HL-60 (cell line): ENCODE measurements at regions not wholly inside any gene's neighbourhood (a gene's known extent, or its start where the extent isn't known, plus 50 kb on each side); places are given as distances from the start of the nearest gene placed in this dataset.

Experiments
- DNase-seq, 2 experiments: peaks; one replicate each; pipeline ENCODE4 v3.0.0-alpha.2; 2010 to 2020; ENCODE audit warnings: low read depth in 1 of 2, low spot score in 1 of 2
- H3K27ac ChIP-seq: fragments of 250-450 bp; sonication (Bioruptor Pico); replicated peaks from 2 replicates; pipeline ENCODE4 v1.5.1; 2020; ENCODE audit warnings: mild to moderate bottlenecking, moderate library complexity
- H3K27me3 ChIP-seq: fragments of 250-450 bp; sonication (Bioruptor Pico); 2 replicates; pipeline ENCODE4 v1.5.1; 2021; ENCODE audit warnings: mild to moderate bottlenecking, moderate library complexity; ENCODE audit not compliant: insufficient read depth, poor library complexity, severe bottlenecking
- H3K4me3 ChIP-seq: replicated peaks from 2 replicates; pipeline ENCODE4 v1.5.1; 2011; ENCODE audit warnings: mild to moderate bottlenecking, control low read depth, low read length; ENCODE audit not compliant: insufficient read depth
- GABPA ChIP-seq: IDR thresholded peaks from 2 replicates; pipeline ENCODE4 v1.6.1; 2012; ENCODE audit warnings: low read depth
- POLR2AphosphoS5 ChIP-seq: IDR thresholded peaks from 2 replicates; pipeline ENCODE4 v1.6.1; 2012; ENCODE audit warnings: low read depth
- SPI1 ChIP-seq: IDR thresholded peaks from 2 replicates; pipeline ENCODE4 v1.6.1; 2012; ENCODE audit warnings: low read depth, mild to moderate bottlenecking, borderline replicate concordance
- TF ChIP-seq, protein P1 (sequence below): IDR thresholded peaks from one replicate; pipeline ENCODE4 v1.5.1; 2011; ENCODE audit warnings: low read length, control low read depth, inconsistent platforms; ENCODE audit not compliant: insufficient read depth
- TF ChIP-seq, protein P2 (sequence below): IDR thresholded peaks from 2 replicates; pipeline ENCODE4 v1.6.1; 2012; ENCODE audit warnings: low read depth; ENCODE audit not compliant: insufficient replicate concordance

DNA sequence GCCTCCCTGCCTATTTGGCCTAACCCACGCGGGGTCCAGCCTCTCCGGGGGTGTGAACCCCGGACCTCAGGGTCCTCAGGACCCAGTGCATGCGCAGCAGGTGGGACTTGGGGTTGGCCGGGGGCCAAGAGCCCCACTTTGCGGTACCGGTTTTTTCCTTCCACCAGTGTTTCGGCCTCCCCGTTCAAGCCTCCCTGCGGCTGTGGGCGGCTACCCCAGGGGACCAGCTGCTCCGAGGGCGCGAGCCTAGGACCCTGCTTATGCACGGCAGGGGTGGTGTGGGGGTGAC, 327.3 kb downstream of the ALG10 start:
- H3K4me3 ChIP-seq: no peak overlapping the region

DNA sequence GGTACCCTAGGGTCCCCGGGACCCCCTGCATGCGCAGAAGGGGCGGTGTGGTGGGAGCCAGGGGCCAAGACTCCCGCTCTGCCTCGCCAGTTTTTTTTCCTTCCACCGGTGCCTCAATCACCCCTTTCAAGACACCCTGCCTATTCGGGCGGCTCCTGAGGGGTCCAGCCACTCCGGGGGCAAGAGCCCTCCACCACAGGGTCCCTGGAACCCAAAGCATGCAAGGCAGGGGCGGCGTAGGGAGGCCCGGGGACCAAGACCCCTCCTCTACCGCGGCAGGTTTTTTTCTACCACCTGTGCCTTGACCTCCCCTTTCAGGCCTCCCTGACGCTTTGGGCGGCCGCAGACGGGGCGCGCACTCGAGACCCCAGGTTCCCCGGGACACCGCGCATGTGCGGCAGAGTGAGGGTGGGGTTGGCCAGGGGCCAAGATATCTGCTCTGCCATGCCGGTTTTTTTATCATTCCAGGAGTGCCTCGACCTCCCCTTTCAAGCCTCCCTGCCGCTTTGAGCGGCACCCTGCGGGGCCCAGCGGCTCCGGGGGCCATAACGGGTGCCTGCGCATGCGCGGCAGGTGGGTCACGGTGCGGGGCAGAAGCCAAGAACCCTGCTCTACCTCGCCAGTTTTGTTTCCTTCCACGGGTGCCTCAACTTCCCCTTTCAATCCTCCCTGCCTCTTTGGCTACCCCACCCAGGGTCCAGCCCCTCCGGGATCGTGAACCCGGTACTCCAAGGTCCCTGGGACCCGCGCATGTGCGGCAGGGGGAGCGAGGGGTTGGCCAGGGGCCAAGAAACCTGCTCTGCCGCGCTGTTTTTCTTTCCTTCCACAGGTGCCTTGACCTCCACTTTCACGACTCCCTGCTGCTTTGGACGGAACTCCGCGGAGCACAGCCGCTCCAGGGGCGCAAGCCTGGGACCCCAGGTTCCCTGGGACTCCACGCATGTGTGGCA, 328.1 kb downstream of the ALG10 start:
- no peak for DNase-seq
- H3K27me3 ChIP-seq: no peaks in the 10 kb centered on the region
- no peak overlapping the region for H3K27ac ChIP-seq
- TF ChIP-seq SPI1 (no peak), GABPA (no peak), POLR2AphosphoS5 (no peak)
- TF ChIP-seq, protein P1, sequence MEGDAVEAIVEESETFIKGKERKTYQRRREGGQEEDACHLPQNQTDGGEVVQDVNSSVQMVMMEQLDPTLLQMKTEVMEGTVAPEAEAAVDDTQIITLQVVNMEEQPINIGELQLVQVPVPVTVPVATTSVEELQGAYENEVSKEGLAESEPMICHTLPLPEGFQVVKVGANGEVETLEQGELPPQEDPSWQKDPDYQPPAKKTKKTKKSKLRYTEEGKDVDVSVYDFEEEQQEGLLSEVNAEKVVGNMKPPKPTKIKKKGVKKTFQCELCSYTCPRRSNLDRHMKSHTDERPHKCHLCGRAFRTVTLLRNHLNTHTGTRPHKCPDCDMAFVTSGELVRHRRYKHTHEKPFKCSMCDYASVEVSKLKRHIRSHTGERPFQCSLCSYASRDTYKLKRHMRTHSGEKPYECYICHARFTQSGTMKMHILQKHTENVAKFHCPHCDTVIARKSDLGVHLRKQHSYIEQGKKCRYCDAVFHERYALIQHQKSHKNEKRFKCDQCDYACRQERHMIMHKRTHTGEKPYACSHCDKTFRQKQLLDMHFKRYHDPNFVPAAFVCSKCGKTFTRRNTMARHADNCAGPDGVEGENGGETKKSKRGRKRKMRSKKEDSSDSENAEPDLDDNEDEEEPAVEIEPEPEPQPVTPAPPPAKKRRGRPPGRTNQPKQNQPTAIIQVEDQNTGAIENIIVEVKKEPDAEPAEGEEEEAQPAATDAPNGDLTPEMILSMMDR: no peak
- TF ChIP-seq, protein P2, sequence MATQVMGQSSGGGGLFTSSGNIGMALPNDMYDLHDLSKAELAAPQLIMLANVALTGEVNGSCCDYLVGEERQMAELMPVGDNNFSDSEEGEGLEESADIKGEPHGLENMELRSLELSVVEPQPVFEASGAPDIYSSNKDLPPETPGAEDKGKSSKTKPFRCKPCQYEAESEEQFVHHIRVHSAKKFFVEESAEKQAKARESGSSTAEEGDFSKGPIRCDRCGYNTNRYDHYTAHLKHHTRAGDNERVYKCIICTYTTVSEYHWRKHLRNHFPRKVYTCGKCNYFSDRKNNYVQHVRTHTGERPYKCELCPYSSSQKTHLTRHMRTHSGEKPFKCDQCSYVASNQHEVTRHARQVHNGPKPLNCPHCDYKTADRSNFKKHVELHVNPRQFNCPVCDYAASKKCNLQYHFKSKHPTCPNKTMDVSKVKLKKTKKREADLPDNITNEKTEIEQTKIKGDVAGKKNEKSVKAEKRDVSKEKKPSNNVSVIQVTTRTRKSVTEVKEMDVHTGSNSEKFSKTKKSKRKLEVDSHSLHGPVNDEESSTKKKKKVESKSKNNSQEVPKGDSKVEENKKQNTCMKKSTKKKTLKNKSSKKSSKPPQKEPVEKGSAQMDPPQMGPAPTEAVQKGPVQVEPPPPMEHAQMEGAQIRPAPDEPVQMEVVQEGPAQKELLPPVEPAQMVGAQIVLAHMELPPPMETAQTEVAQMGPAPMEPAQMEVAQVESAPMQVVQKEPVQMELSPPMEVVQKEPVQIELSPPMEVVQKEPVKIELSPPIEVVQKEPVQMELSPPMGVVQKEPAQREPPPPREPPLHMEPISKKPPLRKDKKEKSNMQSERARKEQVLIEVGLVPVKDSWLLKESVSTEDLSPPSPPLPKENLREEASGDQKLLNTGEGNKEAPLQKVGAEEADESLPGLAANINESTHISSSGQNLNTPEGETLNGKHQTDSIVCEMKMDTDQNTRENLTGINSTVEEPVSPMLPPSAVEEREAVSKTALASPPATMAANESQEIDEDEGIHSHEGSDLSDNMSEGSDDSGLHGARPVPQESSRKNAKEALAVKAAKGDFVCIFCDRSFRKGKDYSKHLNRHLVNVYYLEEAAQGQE: no peak
- H3K4me3 ChIP-seq: no peak overlapping the region

More for the DNA sequence above, 327.3 kb downstream of the ALG10 start:
- TF ChIP-seq SPI1: no peak
- no peak for TF ChIP-seq GABPA
- TF ChIP-seq, protein P2: no peak
- no peak for TF ChIP-seq POLR2AphosphoS5
- TF ChIP-seq, protein P1: no peak
- no peaks in the 10 kb centered on the region for H3K27me3 ChIP-seq
- no peak for DNase-seq
- no peak overlapping the region for H3K27ac ChIP-seq

DNA sequence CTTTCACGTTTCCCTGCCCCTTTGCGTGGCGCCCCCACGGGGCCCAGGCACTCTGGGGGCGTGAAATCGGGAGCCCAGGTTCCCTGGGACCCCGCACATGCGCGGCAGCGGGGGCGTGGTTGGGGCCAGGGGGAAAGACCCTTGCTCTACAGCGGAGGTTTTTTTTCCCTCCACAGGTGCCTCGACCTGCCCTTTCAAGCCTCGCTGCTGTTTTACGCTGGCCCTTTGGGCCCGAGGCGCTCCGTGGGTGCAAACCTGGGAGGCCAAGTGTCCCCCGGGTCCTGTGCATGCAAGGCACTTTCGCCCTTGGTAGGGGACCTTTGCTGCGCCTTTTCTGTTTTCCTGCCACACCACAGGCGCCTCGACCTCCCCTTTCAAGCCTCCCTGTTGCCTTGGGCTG, 329.8 kb downstream of the ALG10 start:
- H3K4me3 ChIP-seq: no peak overlapping the region
- H3K27me3 ChIP-seq: no peaks in the 10 kb centered on the region
- TF ChIP-seq POLR2AphosphoS5: no peak
- TF ChIP-seq SPI1: no peak
- TF ChIP-seq, protein P2: no peak
- no peak for TF ChIP-seq GABPA
- TF ChIP-seq, protein P1: no peak
- DNase-seq: no peak
- H3K27ac ChIP-seq: no peak overlapping the region
